Fibroblast of lung (primary cell): ENCODE measurements at regions not wholly inside any gene's neighbourhood (a gene's known extent, or its start where the extent isn't known, plus 50 kb on each side); places are given as distances from the start of the nearest gene placed in this dataset.

Experiments
- DNase-seq, 2 donors: peaks; one replicate each; pipeline versions ENCODE4 v3.0.0 to v3.0.0-alpha.2; 2010; ENCODE audit warnings: low read depth in 2 of 2
- H2AFZ ChIP-seq: 2 replicates; pipeline ENCODE4 v1.5.1; 2012; ENCODE audit warnings: low read length, control low read depth, inconsistent platforms
- H3K27ac ChIP-seq: 2 replicates; pipeline ENCODE4 v1.5.1; 2011; ENCODE audit warnings: low read length, control low read depth; ENCODE audit not compliant: insufficient read depth
- H3K27me3 ChIP-seq: 2 replicates; pipeline ENCODE4 v1.5.1; 2011; ENCODE audit warnings: mild to moderate bottlenecking, low read length; ENCODE audit not compliant: control insufficient read depth, insufficient read depth
- H3K36me3 ChIP-seq: 2 replicates; pipeline ENCODE4 v1.5.1; 2011; ENCODE audit warnings: low read length; ENCODE audit not compliant: control insufficient read depth, insufficient read depth
- H3K4me1 ChIP-seq: 2 replicates; pipeline ENCODE4 v1.5.1; 2011; ENCODE audit warnings: low read length; ENCODE audit not compliant: control insufficient read depth, insufficient read depth; ENCODE audit errors: extremely low read depth
- H3K4me2 ChIP-seq: 2 replicates; pipeline ENCODE4 v1.5.1; 2011; ENCODE audit warnings: low read length, control low read depth; ENCODE audit not compliant: insufficient read depth; ENCODE audit errors: extremely low read depth
- H3K4me3 ChIP-seq, 4 experiments: fragments of 200-600 bp in 1 of 4; sonication (generic) in 1 of 4; replicated peaks in 1 of 4; 2 replicates each; pipeline ENCODE4 v1.5.1; 2011 to 2016; ENCODE audit warnings: low read length in 4 of 4, low read depth in 3 of 4, mild to moderate bottlenecking in 3 of 4, control low read depth in 2 of 4, inconsistent platforms in 1 of 4, mixed read lengths in 1 of 4; ENCODE audit not compliant: insufficient read depth in 1 of 4; ENCODE audit errors: control extremely low read depth in 1 of 4
- H3K79me2 ChIP-seq: 2 replicates; pipeline ENCODE4 v1.5.1; 2012; ENCODE audit warnings: mild to moderate bottlenecking, low read length, inconsistent platforms; ENCODE audit not compliant: control insufficient read depth, insufficient read depth
- H3K9ac ChIP-seq: 2 replicates; pipeline ENCODE4 v1.5.1; 2011; ENCODE audit warnings: mild to moderate bottlenecking, low read length, control low read depth; ENCODE audit not compliant: insufficient read depth
- H3K9me3 ChIP-seq: 2 replicates; pipeline ENCODE4 v1.5.1; 2012; ENCODE audit warnings: low read depth, low read length; ENCODE audit not compliant: control insufficient read depth, insufficient read depth
- H4K20me1 ChIP-seq: 2 replicates; pipeline ENCODE4 v1.5.1; 2011; ENCODE audit warnings: low read length; ENCODE audit not compliant: control insufficient read depth, insufficient read depth; ENCODE audit errors: extremely low read depth
- EZH2 ChIP-seq: IDR thresholded peaks from 2 replicates; pipeline ENCODE4 v1.5.1; 2012; ENCODE audit warnings: low read length, control low read depth, mild to moderate bottlenecking; ENCODE audit errors: missing control alignments
- TF ChIP-seq, protein P1 (sequence below), 2 donors: IDR thresholded peaks in 1 of 2; conservative IDR thresholded peaks in 1 of 2; 1 replicate in 1 of 2; 2 replicates in 1 of 2; pipeline ENCODE4 v1.5.1; 2011 to 2012; ENCODE audit warnings: low read length in 2 of 2, control low read depth in 1 of 2, inconsistent platforms in 1 of 2, low read depth in 1 of 2, mild to moderate bottlenecking in 1 of 2

DNA sequence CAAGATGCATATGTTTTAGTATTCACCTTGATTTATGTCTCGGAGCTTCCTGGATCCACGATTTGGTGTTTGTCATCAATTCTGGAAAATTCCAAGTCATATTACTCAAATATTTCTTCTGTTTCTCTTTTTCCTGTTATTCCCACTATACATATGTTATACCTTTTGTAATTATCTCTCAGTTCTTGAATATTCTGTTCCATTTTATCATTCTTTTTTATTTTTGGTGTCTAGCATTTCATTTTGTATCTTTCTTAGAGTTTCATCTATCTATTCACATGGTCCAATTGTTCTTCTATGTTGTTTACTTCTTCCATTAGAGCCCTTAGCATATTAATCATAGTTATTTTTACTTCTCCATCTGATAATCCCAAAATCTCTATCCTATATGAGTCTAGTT lies 637.8 kb upstream of the GRAMD2B start:
- H3K9me3 ChIP-seq = no peaks in the 10 kb centered on the region
- no peak overlapping the region for H3K4me3 ChIP-seq
- H3K4me1 ChIP-seq = no peaks in the 10 kb centered on the region
- H3K36me3 ChIP-seq = no peaks in the 10 kb centered on the region
- no peak overlapping the region for H3K4me2 ChIP-seq
- H3K9ac ChIP-seq = no peak overlapping the region
- no peaks in the 10 kb centered on the region for H3K27me3 ChIP-seq
- H3K27ac ChIP-seq = no peak overlapping the region
- no peak for DNase-seq
- H3K79me2 ChIP-seq = no peaks in the 10 kb centered on the region
- no peaks in the 10 kb centered on the region for H4K20me1 ChIP-seq
- TF ChIP-seq EZH2 = no peak
- TF ChIP-seq, protein P1, sequence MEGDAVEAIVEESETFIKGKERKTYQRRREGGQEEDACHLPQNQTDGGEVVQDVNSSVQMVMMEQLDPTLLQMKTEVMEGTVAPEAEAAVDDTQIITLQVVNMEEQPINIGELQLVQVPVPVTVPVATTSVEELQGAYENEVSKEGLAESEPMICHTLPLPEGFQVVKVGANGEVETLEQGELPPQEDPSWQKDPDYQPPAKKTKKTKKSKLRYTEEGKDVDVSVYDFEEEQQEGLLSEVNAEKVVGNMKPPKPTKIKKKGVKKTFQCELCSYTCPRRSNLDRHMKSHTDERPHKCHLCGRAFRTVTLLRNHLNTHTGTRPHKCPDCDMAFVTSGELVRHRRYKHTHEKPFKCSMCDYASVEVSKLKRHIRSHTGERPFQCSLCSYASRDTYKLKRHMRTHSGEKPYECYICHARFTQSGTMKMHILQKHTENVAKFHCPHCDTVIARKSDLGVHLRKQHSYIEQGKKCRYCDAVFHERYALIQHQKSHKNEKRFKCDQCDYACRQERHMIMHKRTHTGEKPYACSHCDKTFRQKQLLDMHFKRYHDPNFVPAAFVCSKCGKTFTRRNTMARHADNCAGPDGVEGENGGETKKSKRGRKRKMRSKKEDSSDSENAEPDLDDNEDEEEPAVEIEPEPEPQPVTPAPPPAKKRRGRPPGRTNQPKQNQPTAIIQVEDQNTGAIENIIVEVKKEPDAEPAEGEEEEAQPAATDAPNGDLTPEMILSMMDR (conservative IDR thresholded peaks at IDR 0.05 in 1 of 2, IDR thresholded peaks at IDR 0.05 in 1 of 2; ENCODE audit: low read depth in 1 of 2, low read length in 2 of 2) = no peak
- no peak overlapping the region for H2AFZ ChIP-seq

DNA sequence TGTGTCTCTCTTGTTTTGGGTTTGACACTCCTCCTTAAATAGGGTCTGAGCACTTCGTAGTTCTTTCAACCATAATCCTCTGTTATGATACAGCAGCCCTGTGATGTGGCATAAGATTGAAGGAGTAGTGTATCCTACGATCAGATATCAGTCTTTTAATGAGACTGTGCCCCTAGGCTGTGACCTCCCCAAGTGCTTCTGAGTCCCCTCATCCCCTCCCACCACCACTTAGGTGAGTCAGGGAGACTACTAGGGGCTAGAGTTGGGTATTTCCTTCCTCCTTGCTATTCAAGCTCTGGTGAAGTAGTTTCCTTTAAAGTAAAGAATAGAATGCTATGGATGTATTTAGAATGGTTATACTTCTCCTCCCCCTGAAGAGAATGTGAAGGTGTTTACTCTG lies 637.2 kb upstream of the GRAMD2B start:
- no peak overlapping the region for H3K4me3 ChIP-seq
- DNase-seq = no peak
- H3K79me2 ChIP-seq = no peaks in the 10 kb centered on the region
- no peaks in the 10 kb centered on the region for H4K20me1 ChIP-seq
- no peaks in the 10 kb centered on the region for H3K4me1 ChIP-seq
- no peak overlapping the region for H3K27ac ChIP-seq
- no peaks in the 10 kb centered on the region for H3K9me3 ChIP-seq
- H3K36me3 ChIP-seq = no peaks in the 10 kb centered on the region
- no peak overlapping the region for H2AFZ ChIP-seq
- no peak overlapping the region for H3K4me2 ChIP-seq
- TF ChIP-seq, protein P1 (conservative IDR thresholded peaks at IDR 0.05 in 1 of 2, IDR thresholded peaks at IDR 0.05 in 1 of 2; ENCODE audit: low read depth in 1 of 2, low read length in 2 of 2) = no peak
- TF ChIP-seq EZH2 = no peak
- H3K27me3 ChIP-seq = no peaks in the 10 kb centered on the region
- no peak overlapping the region for H3K9ac ChIP-seq

DNA sequence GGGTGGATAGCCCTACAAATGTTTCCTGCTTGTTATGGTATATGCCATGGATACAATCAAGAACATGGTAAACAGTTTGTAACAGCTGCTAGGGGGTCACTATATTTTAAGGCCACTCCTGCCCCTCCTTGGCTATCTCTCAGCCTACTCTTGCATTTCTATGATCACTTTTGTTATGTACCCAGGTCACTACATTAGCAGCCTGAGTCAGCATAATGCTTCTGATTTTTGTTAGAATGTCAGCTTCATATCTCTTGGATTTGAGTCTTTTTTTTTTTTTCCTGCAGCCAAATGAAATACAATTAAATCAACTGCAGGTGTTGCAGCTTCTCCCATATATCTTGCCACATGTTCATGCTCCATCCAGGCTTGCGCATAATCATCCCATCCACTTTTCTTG lies 629.7 kb upstream of the GRAMD2B start:
- no peak overlapping the region for H3K4me3 ChIP-seq
- no peaks in the 10 kb centered on the region for H3K79me2 ChIP-seq
- no peak for DNase-seq
- H3K27me3 ChIP-seq = no peaks in the 10 kb centered on the region
- H3K4me1 ChIP-seq = no peaks in the 10 kb centered on the region
- H3K9me3 ChIP-seq = no peaks in the 10 kb centered on the region
- no peaks in the 10 kb centered on the region for H3K36me3 ChIP-seq
- no peaks in the 10 kb centered on the region for H4K20me1 ChIP-seq
- H3K9ac ChIP-seq = no peak overlapping the region
- TF ChIP-seq EZH2 = no peak
- H2AFZ ChIP-seq = no peak overlapping the region
- H3K4me2 ChIP-seq = no peak overlapping the region
- H3K27ac ChIP-seq = no peak overlapping the region
